ENCODE measurements at regions not wholly inside any gene's neighbourhood (a gene's known extent, or its start where the extent isn't known, plus 50 kb on each side); places are given as distances from the start of the nearest gene placed in this dataset.

DNA sequence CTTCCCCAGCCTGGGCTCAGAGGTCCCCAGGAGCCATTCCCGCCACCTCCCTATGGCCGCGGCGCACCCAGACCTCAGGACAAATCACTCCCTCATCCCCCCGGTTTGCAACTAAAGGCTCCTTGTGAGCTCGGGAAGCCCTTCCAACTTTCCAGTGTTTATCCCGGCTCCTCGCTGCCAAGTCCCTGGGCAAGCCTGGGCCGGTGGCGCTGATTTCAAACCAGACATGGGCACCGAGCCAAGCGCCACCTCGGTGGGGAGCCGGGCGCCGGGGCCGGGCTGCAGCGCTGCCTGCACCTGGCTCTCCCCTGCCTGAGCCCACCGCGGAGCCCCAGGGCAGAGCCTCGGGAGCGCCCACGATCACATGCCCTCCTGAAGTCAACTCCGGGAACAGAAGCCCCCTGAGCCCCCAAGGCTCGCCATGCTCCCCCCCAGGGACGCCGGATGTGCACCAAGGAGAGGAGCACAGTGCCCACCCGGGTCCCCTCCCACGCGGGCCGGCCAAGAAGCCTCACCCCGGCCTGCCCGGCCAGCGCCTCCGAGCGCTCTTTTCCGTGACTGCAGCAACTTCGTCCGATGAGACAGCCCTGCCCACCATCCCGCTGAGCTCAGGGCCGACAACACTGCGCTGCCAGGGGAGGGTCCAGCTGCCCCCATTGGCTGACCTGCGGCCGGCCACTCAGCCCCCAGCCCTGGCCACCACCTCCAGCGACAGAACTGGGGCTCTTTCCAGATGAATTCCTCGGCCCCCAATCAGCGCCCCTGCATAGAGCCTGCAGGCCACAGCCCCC, 50.0 kb downstream of the NCOR2 start:
- DNase-seq: no peak

- no peak for DNase-seq
Measured at GRCh38 chr12:124516850-124517249, 50.6 kb downstream of the NCOR2 start.

GRCh38 chr12:124515981-124516380, 51.4 kb downstream of the NCOR2 start:
- DNase-seq: no peak

DNA sequence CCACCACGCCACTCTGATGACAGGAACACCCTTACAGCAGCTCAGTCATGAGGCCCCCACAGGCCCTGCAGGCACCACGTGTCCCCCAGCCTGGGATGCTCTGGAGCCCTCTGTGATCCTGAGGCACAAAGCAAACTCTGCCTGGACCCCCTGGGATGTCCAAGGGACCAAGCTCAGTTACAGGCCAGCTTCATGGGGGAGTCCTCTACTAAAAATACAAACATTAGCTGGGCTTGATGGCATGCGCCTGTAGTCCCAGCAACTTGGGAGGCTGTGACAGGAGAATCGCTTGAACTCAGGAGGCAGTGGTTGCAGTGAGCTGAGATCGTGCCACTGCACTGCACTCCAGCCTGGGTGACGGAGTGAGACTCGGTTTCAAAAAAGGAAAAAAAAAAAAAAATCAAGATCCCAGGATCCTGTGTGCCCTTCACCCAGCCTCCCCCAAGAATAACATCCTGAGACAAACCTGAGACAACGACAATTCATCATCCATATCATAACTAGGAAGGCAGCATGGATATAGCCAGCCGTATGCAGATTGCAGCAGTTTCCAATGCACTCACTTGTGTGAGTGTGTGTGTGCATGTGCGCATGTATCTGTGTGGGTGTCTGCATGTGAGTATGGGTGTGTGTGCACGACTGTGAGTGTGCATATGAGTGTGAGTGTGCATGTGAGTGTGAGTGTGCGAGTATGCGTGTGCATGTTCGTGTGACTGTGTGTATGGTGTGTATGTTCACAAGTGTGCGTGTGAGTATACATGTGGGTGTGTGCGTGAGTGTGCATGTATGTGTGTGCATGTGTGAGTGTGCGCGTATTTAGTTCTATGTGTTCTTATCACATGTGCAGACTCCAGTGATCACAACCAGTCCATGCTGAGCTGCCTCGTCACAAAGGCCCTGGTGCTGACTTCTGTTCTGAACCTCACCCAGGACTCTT, 52.1 kb downstream of the NCOR2 start:
- no peak for DNase-seq

GRCh38 chr12:124514145-124514995, 53.0 kb downstream of the NCOR2 start:
- no peak for DNase-seq

DNA sequence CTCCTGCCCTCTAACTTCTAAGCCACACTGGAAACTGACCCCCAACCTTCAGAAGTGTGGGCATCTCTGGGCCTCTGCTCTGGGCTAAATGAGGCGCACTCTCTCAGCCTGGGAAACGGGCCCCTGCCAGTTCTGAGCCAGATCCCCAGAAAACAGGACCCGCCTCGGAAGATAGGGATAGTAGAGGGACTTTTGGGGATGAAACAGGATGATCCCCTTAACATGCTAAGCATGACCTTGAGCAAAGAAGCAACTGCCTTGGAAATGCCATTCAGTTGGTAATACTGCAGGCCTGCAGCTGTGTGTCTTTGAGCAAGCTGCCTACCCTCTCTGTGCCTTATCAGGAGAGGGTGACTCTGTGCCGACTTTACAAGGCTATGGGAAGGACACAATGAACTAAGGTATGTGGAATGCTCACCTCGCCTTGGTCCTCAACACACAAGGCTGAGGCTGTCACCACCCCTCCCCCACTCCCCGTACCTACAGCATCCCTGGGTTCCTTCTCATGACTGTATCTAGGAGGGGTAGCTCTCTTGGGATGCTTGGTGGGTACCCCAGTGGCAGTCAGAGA, 54.0 kb downstream of the NCOR2 start:
- DNase-seq: no peak

GRCh38 chr12:124512667-124513296, 54.6 kb downstream of the NCOR2 start:
- DNase-seq: peak; percentile 47

- DNase-seq: no peak
Measured at GRCh38 chr12:124511259-124511985, 56.0 kb downstream of the NCOR2 start.

DNA sequence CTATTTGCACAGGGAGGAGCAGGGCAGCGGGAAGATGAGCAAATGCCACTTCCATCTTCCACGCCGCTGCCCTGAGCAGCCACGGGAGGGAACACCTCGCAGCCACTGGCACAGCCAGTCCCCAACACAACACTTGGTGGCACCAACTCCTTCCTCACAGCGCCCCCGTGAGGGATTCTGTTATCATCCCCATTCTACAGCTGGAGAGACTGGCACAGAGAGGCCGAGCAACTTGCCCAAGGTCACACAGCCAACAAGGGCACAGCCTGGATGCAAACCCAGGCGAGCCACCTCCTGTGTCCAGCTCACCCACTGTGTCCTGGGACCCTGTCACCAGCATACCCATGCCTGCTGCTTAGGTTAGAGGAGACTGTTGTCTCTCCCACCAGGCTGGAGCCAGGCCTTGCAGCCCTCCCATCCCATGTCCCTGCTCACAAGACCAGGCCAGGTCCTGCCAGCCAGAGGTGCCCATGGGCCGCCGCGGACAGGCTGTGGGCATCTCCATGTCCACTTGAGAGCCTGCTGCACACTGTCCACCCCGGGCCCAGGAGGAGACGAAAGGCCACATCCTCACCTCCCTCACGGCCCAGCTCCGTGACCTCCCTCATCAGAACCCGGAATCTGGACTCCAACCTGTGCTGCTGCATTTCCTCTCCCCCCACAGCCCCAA, 57.0 kb downstream of the NCOR2 start:
- DNase-seq: no peak

DNA sequence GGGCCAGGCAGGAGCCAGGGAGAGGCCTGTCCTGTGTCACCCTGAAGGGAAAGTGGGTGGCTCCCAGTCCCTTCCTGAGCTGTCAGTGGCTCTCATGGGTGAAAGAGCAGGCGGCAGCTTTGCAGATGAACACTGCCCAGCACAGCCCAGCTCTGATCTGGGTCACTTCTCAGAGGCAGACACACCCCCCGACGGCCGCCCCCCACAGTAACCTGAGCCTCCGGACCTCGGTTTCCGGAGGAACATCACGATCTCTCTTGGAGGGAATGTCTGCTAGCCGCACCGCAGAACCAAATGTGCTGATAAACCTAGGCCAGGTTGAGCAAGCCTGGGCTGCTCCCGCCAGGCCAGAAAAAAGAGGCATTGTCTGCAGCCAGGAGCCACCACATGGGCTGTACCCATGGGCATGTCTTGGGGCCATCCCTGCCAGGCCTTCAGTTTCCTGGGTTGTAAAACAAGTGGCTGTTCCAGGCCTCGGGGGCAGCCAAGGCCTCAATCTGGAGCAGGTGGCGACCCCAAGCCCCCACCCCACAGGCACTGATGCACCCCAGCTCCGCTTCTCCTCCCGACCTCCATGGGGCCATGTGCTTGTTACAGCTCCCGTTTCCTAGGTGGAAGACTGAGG, 57.6 kb downstream of the NCOR2 start:
- no peak for DNase-seq

DNA sequence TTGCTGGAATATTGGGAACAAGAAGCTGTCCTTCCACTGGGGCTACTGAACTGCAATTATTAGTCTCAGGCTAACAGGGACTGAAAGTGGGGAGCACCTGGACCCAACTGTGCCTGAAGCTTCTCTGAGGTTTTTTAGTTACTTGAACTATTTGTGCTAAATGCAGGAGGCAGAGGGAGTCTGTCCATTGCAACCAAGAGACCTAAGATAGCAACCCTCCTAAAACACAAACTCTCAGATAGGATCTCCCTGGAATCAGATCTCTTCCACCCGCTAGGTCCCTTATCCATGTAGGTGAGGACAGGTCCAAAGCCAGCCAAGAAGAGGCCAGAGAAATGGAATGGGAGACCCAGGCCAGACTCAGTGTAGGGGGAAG, 58.1 kb downstream of the NCOR2 start:
- DNase-seq: no peak

GRCh38 chr12:124508381-124509079, 58.9 kb downstream of the NCOR2 start:
- DNase-seq: peak; percentile 14

- no peak for DNase-seq
Measured at GRCh38 chr12:124507188-124508109, 60.0 kb downstream of the NCOR2 start.

DNA sequence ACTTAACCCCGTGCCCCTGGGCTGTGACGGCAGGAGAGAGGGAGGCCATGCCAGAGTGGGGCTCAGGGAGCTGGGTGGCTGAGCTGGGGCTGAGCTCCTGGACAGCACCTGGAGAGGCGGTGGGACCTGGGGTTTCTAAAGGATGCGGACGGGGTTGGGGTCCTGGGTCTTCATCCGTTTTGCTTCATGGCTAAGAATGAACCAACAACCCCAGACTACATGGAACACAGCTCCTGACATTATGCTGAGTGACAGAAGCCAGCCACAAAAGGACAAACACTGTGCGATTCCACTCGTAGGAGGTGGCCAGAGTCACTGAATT, 60.6 kb downstream of the NCOR2 start:
- no peak for DNase-seq

DNA sequence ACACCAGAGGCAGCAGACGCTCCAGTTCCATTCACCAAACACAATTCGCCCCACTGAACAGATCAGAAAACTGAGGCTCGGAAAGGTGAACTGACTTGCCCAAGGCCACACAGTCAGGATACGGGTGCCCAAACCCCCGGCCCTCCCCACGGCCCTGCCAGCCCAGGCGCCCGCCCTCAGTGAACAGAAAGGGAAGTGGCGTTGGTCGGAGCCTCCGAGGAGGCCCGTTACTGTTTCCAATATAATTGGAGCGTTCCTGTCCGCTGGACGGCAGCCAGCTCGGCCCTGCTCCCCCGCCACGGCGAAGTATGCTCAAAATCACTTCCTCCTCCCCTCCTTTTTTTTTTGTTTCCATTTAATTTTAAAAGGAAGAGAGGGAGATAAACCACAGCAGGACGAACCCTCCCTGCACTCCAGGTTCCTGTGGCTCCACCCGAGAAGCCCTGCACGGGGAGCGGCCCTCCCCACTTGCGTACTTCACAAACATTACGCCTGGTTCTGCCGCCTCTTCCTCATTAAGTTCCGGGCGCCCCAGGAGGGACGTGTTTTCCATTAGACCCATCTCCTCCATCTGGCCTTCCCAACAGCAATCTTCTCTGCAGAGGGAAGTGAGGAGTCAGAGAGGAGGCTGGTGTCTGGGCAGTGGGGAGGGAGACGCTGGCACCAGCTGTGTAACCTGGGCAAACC, 61.1 kb downstream of the NCOR2 start:
- DNase-seq: peak; percentile 91

DNA sequence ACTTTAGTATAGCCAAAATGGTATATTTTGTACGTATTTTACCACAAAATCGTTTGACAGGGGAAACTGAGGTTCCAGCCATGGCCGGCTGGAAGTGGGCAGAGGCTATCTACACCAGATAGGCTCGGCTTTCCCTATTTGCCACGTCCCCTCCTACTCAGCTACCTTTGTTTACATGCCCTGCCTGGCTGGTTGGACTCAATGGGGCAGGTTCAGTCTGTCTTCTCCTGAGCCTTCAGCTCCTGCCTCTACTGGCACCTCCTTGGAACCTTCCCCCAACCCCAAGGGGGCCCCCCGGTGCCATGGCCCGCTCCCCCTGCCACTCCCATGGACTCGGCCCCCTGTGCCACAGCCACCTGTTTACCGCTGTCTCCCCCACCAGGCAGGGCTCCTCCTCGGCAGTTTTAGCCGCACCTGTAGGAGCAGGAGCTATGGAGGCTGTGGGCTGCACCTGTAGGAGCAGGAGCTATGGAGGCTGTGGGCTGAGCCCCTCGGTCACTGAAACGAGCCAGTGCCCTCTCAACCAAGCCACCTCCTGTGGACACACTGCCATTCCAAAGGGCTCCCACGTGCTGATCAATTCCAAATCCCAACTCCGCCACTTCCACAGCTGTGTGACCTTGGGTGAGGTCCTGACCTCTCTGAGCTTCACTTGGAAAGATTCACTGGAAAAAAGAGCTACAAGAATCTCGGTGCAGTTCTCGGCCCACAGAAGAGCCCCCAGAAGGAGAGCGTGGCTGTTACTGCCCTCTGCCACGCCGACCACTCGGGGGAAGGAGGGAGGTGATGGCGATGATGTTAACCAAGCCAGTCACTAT, 62.2 kb downstream of the NCOR2 start:
- DNase-seq: no peak

- DNase-seq: no peak
Measured at GRCh38 chr12:124504273-124505000, 63.0 kb downstream of the NCOR2 start.

Data from MV-4-11 (cell line).